ENCODE measurements at regions not wholly inside any gene's neighbourhood (a gene's known extent, or its start where the extent isn't known, plus 50 kb on each side); places are given as distances from the start of the nearest gene placed in this dataset.
A peak's percentile ranks its signal among the peaks of the same experiment; 100 is the strongest.

- DNase-seq = no peak
Observed at GRCh38 chr1:239263801-239264200, 122.6 kb upstream of the CHRM3 start.

- no peak for DNase-seq
Observed at GRCh38 chr1:239262538-239262937, 123.8 kb upstream of the CHRM3 start.

DNA sequence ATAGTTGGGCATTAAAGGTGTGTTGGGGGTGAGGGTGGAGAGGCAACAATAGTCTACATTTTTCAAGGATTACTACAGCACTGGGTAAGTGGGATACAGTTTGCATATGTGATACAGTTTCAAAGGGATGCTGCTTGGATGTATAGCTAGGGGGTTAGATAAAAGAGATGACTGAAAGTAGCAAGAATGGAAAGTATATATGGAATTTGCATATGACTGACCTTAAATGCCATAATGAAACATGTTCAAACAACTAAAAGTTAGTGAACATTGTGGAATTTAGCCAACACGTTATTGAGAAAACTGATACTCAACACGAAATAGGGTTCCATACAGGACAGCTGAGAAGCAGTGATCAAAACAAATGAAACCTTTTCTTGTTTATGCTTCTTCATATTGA is 124.8 kb upstream of the CHRM3 start:
- no peak for DNase-seq

GRCh38 chr1:239260842-239261241 is 125.5 kb upstream of the CHRM3 start:
- DNase-seq = no peak

DNA sequence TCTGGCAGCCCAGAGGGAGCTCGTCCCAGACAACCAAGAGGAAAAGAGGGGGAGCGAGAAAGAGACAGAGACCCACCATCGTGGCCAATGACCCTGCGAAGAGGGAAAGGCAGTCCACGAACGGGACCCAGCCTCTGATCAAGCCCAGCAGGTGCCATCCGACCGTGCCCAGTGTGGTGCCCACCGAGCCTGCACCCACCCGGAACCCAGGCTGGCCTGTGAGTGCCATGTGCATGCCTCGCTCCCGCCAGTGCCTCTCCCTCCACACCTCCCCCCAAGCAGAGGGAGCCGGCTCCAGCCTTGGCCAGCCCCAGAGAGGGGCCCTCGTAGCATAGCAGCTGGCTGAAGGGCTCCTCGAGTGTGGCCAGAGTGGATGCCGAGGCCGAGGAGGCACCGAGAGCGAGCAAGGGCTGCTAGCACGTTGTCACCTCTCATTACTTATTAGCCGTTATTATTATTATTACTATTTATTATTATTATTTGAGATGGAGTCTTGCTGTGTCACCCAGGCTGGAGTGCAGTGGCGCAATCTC is 130.7 kb upstream of the CHRM3 start:
- no peak for DNase-seq

DNA sequence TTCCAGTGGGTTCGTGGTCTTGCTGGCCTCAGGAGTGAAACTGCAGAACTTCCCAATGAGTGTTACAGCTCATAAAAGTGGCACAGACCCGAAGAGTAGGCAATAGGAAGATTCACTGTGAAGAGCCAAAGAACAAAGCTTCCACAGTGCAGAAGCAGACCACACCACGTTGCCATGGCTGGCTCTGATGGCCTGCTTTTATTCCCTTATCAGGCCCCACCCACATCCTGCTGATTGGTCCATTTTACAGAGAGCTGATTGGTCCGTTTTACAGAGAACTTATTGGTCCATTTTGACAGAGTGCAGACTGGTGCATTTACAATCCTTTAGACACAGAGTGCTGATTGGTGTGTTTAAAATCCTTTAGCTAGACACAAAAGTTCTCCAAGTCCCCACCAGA is 131.4 kb upstream of the CHRM3 start:
- no peak for DNase-seq

DNA sequence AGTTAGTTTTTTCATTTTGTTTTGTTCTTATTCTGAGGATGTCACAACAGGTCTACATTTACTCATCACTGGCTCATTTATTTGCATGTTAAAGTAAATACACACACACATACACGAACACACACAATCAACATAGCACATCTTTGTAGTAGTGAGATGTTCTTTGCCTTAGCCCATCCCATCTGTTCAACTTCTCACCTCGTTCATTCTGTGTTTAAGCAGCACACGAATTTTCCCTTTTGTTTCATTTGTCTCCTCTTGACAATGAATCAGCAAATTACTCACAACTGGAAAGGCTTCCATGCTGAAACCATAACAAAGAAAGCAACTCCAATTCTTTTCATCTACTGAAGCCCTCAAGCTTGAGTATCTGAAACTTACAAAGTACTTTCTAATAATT is 133.3 kb upstream of the CHRM3 start:
- no peak for DNase-seq

DNA sequence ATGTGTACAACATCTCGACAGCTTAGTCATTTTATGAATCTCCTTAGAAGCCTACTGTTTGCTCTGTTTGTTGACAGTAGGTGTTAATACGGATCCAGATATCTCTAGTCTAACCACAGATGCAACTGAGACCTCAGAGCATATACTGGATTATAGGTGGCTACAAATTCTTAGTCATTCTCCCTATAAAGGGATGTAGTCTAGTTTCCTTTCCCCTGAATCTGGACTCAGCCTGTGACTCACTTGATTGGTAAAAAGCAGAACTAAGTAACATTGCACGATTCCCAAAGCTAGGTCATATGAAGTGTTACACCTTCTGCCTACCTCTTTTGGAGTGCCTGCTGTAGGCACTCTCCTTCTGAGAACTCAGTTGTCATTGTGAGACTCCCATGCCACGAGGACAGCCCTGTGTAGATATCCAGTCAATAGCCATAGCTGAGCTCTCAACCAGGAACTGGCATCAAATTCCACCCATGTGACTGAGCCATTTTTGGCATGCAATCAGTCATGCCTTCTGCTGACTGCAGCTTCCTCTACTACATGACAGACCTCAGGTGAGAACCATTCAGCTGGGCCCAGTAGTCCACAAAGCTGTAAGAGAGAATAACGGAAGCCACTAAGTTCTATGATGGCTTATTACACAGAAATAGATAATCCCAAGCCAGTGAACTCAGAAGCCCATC is 135.9 kb upstream of the CHRM3 start:
- no peak for DNase-seq

DNA sequence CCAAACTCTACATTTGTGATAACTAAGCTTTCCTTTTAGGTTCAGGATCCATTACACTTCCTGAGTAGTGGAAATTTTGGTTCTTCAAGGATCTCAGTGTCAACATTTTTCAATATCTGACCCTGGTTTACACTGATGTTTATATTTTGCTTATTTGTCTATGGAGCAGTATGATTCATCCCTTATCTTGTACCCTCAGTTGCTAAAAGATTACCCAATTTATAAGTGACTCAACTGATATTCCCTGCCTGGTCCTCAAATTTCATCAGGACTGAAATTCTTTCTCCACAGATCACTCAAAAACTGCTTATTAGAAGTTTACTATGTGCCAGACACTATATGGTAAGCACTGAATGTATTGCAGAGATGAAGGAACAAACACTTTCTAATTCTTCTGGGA is 139.1 kb upstream of the CHRM3 start:
- no peak for DNase-seq

DNA sequence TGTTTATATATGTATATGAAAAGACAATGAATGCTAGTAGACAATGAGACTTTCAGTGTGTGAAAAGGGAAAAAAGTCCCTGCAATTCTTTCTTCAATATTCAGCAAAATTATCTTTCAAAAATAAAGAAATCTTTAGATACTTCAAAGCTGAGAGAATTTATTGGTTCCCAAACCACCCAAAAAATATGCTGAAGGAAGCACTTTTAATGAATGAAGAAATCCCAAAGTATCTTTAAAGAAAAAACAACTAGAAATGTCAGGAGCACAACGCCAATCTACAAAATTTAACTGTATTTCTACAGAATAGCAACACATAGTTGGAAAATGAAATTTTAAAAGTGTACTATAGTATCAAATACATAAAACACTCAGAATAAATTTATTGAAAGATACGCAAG is 142.3 kb upstream of the CHRM3 start:
- no peak for DNase-seq

DNA sequence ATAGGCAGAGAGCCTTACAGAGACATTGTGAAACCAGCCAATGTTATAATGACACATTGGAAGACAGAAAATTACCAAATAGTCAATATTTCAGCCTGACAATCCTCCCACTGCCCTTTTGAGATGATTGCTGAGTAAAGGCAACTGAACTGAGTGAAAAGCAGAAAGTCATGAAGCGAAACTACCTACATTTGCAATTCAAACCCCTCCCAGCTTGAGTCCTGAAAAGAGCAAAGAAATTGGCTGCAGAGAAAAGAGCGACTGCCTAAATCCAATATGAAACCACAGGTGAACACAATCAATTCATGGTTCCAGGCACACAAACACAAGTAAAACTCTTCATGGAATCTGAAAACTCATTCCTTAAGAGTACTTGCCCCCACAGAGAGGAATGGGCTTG is 143.4 kb upstream of the CHRM3 start:
- no peak for DNase-seq

GRCh38 chr1:239242404-239242803 is 144.0 kb upstream of the CHRM3 start:
- DNase-seq = no peak

DNA sequence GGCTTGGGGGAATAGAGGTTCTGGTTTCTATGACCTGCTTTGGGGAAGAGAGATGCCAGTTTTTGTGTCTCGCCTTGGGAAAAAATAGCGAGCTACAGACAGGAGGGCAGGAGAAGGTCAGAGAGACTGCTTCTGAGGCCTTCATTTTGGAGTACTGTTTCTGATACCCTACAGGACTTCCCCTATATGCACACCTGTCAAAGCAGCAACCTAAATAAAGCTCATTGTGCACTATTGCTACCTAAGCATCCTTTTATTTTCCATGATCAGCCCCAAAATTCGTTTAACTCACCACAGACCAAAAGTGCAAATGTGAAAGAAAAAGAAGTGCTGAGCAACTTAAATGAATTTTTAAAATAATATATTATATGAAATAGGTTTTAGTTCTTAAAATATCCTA is 145.6 kb upstream of the CHRM3 start:
- DNase-seq = no peak

DNA sequence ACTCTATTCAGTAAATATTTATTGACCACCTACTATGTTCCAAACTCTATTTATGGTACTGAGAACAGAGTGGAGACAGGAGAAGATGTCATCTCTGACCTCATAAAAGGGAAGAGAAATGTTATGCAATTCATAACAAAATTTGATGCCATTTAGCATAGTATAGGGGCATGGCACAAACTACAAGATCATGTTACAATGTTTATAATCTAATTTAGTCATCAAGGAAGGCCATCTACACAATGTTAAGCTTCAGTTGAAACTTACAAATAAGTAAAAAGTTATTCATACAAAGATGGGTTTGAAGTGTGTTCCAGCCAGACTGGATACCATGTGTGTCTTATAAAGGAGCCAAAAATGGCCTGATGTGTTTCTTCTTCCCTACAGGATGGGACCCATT is 146.8 kb upstream of the CHRM3 start:
- no peak for DNase-seq

DNA sequence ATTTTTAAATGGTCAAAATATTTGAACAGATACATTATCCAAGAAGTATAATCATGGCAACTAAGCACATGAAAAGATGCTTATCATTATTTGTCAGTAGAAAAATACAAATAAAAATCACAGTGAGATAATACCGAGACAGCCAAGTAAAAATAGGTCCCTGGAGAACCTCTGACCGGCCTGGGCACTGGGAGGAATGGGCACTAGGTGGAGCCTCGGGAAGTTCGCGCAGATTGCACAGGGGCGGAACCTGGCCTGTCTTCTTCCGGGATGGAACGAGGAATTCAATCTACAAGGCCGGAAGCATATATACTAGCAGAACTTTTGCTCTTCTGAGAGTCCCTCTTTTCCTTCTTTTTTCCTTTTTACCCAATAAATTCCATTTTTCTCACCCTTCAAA is 148.5 kb upstream of the CHRM3 start:
- no peak for DNase-seq

- no peak for DNase-seq
Observed at GRCh38 chr1:239233626-239234025, 152.7 kb upstream of the CHRM3 start.

GRCh38 chr1:239232921-239233320 is 153.4 kb upstream of the CHRM3 start:
- DNase-seq = no peak

DNA sequence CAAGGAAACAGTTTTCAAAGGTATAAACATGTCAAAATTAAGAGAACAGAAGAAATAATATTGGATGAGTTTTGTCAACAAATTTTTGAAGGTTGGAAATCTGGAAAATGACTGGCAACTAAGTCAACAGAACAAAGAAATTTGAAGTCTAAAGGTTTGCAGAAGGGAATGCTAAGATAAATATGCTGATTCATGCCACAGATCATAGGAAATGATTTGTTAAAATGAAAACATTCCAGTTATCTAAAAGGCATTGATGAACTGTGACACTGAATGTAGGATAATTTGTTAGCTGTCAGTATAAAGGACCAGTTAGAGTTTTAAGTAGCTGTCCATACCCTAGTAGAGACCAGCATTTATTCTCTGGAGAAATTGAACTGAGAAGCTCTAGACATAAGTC is 157.9 kb upstream of the CHRM3 start:
- no peak for DNase-seq

DNA sequence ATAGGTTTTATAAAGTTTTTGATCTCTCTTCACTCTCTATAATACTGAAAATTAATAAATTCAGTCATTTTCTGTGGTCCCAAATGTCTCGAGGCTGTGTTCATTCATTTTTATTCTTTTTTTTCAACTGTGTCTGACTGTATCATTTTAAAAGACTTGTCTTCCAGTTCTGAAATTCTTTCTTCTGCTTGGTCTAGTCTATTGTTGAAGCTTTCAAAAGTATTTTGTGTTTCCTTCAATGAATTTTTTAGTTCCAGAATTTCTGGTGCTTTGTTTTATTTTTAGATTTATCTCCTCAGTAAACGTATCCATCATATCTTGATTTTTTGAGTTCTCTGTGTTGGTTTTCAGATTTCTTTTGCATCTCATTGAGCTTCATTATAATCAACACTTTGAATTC is 161.0 kb upstream of the CHRM3 start:
- no peak for DNase-seq

DNA sequence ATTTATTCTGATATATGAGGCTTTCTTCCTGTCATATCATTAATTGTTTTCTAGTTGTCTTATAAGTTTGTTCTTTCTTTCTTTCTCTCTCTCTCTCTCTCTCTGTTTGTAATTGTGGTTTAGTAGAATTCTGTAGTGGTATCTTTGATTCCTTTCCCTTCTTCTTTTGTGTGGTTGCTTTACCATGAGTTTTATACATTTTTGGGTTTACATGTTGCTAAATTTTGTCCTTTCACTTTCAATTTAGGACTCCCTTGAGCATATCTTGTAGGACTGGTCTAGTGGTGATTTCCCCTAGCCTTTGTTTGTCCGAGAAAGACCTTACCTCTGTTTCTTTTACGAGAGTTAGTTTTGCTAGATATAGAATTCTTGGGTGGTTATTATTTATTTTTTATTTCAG is 162.3 kb upstream of the CHRM3 start:
- DNase-seq = no peak

GRCh38 chr1:239222999-239223398 is 163.4 kb upstream of the CHRM3 start:
- no peak for DNase-seq

DNA sequence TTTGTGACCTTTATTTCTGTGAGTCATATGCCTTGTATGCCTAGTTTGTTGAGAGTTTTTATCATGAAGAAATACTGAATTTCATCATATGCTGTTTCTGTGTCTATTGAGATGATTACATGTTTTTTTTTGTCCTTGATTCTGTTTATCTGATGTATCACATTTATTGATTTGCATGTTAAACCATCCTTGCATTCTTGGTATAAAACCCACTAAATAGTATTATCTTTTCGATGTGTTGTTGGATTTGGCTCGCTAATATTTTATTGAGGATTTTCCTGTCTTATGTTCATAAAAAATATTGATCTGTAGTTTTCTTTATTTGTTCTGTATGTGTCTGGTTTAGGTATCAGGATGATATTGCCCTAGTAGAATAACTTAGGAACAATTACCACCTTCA is 164.7 kb upstream of the CHRM3 start:
- no peak for DNase-seq

- DNase-seq = no peak
Observed at GRCh38 chr1:239219679-239220078, 166.7 kb upstream of the CHRM3 start.

GRCh38 chr1:239218301-239218700 is 168.1 kb upstream of the CHRM3 start:
- peak; percentile 11 to 80 for DNase-seq

- no peak for DNase-seq
Observed at GRCh38 chr1:239212811-239213220, 173.6 kb upstream of the CHRM3 start.
